ENCODE measurements at regions not wholly inside any gene's neighbourhood (a gene's known extent, or its start where the extent isn't known, plus 50 kb on each side); places are given as distances from the start of the nearest gene placed in this dataset.
A peak's percentile ranks its signal among the peaks of the same experiment; 100 is the strongest.

DNA sequence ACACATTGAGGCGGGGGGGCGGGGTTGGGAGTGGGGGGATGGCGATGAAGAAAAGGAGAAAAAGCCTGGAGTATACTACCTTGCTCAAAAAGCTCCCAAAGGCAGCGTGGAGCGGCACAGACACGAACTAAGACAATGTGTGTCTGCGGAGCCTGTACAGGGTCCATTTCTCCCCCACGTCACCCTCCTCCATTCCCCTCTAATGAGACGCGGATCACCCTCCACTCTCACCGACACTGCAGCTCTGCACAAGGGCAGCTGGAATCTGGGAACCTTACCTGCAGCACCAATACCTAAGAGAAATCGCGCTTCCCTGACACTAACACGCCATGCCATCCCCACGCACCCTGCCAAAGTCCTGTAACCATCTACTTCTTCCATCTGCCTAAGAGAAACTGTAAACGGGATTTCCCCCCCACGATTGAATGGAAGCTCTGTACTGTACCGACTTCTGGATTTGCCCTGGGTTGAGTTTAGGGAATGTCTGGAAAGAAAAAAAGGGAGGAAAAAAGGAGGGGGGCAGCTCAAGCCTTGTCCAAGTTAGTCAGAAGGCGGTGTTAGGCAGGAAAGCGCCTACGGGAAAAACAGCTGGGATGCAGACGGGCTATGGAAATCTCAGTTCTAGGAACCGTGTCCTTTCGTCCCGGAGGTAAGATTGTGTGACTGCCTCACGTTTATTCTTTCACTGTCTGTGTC, 125.7 kb upstream of the C11orf58 start:
- TF ChIP-seq TAF1 (IDR thresholded peaks at IDR 0.05; ENCODE audit: low read depth), result no peak
- TF ChIP-seq ZBTB7A (IDR thresholded peaks at IDR 0.05; ENCODE audit: low read depth), result no peak; the same call in 1 of the 2 replicates
- TF ChIP-seq TCF12 (IDR thresholded peaks at IDR 0.05; ENCODE audit: low read depth), result peak; percentile 4; the same call in 1 of the 2 replicates

DNA sequence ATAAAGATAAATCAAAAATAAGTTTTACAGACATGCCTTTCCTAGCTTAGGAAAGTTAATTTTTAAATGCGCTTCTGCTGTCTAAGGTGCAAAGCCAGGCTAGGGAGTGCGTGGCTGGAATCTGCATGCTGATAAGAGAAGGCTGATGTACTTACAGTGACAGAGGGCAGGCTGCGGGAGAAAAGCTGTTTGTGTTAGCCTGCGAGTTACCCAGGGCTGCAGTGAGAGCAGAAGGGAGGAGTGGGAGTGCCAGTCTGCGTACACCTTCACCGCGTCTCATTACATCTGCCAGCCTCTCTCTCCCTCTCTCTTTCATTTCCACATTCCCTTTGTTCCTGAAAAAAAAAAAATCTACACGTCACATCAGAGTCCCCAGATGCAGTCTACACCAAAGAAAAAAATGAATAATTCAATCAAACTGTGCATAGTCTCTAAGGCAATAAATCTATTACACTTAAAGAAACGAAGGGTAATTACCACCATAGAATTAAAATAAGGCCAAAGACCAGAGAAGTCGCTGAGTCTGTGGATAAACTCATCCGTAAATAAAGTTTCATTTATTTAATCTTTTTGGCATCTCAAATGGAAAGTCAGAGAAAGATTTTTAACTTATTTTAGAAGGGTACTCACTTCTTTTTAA, 126.4 kb upstream of the C11orf58 start:
- TF ChIP-seq EP300 (IDR thresholded peaks at IDR 0.05; ENCODE audit: borderline replicate concordance) (no peak), CEBPB (IDR thresholded peaks at IDR 0.05) (no peak), FOXM1 (IDR thresholded peaks at IDR 0.05; ENCODE audit: borderline replicate concordance, low read depth) (no peak), RAD21 (IDR thresholded peaks at IDR 0.05; ENCODE audit: low read depth) (no peak), TEAD4 (IDR thresholded peaks at IDR 0.05) (no peak), ZBTB7A (IDR thresholded peaks at IDR 0.05; ENCODE audit: low read depth) (no peak), CREB1 (IDR thresholded peaks at IDR 0.05; ENCODE audit: low read depth) (no peak)
- TF ChIP-seq, protein P1, sequence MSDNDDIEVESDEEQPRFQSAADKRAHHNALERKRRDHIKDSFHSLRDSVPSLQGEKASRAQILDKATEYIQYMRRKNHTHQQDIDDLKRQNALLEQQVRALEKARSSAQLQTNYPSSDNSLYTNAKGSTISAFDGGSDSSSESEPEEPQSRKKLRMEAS (IDR thresholded peaks at IDR 0.05), result no peak

DNA sequence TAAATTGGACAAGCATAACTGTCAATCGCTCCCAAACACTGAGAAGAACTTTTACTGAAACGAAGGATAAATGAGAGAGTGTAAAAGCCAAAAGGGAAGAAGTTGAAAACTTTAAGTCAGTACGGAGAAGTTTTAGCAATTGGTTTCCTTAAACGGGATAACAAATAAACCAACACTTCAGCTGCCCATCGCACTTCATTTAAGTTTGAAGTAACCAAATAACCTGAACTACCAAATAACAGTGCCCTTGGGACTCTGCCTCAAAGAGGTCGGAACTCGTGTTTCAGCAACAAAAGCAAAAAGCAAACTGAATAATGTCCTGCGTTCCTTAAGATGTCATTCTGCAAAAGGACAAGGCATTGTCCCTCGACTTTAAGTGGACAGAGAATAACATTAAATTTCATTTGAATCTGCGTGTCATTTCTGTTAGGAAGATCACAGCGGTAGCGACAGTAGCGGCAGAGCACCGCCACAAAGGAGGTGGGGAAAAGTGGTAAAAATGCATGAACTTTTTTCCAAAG, 127.0 kb upstream of the C11orf58 start:
- TF ChIP-seq TEAD4 (IDR thresholded peaks at IDR 0.05) (no peak), NFIC (IDR thresholded peaks at IDR 0.05) (no peak), RAD21 (IDR thresholded peaks at IDR 0.05; ENCODE audit: low read depth) (no peak), FOXM1 (IDR thresholded peaks at IDR 0.05; ENCODE audit: borderline replicate concordance, low read depth) (no peak), TAF1 (IDR thresholded peaks at IDR 0.05; ENCODE audit: low read depth) (no peak), YY1 (IDR thresholded peaks at IDR 0.05; ENCODE audit: low read depth) (no peak), CREB1 (IDR thresholded peaks at IDR 0.05; ENCODE audit: low read depth) (no peak), EP300 (IDR thresholded peaks at IDR 0.05; ENCODE audit: borderline replicate concordance) (no peak), EGR1 (IDR thresholded peaks at IDR 0.05) (no peak), ZBTB7A (IDR thresholded peaks at IDR 0.05; ENCODE audit: low read depth) (no peak), TCF12 (IDR thresholded peaks at IDR 0.05; ENCODE audit: low read depth) (no peak), CEBPB (IDR thresholded peaks at IDR 0.05) (no peak)
- TF ChIP-seq, protein P2, sequence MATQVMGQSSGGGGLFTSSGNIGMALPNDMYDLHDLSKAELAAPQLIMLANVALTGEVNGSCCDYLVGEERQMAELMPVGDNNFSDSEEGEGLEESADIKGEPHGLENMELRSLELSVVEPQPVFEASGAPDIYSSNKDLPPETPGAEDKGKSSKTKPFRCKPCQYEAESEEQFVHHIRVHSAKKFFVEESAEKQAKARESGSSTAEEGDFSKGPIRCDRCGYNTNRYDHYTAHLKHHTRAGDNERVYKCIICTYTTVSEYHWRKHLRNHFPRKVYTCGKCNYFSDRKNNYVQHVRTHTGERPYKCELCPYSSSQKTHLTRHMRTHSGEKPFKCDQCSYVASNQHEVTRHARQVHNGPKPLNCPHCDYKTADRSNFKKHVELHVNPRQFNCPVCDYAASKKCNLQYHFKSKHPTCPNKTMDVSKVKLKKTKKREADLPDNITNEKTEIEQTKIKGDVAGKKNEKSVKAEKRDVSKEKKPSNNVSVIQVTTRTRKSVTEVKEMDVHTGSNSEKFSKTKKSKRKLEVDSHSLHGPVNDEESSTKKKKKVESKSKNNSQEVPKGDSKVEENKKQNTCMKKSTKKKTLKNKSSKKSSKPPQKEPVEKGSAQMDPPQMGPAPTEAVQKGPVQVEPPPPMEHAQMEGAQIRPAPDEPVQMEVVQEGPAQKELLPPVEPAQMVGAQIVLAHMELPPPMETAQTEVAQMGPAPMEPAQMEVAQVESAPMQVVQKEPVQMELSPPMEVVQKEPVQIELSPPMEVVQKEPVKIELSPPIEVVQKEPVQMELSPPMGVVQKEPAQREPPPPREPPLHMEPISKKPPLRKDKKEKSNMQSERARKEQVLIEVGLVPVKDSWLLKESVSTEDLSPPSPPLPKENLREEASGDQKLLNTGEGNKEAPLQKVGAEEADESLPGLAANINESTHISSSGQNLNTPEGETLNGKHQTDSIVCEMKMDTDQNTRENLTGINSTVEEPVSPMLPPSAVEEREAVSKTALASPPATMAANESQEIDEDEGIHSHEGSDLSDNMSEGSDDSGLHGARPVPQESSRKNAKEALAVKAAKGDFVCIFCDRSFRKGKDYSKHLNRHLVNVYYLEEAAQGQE (IDR thresholded peaks at IDR 0.05; ENCODE audit: low read depth), result no peak
- TF ChIP-seq, protein P3, sequence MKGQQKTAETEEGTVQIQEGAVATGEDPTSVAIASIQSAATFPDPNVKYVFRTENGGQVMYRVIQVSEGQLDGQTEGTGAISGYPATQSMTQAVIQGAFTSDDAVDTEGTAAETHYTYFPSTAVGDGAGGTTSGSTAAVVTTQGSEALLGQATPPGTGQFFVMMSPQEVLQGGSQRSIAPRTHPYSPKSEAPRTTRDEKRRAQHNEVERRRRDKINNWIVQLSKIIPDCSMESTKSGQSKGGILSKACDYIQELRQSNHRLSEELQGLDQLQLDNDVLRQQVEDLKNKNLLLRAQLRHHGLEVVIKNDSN (IDR thresholded peaks at IDR 0.05), result no peak
- TF ChIP-seq, protein P1 (IDR thresholded peaks at IDR 0.05), result no peak

DNA sequence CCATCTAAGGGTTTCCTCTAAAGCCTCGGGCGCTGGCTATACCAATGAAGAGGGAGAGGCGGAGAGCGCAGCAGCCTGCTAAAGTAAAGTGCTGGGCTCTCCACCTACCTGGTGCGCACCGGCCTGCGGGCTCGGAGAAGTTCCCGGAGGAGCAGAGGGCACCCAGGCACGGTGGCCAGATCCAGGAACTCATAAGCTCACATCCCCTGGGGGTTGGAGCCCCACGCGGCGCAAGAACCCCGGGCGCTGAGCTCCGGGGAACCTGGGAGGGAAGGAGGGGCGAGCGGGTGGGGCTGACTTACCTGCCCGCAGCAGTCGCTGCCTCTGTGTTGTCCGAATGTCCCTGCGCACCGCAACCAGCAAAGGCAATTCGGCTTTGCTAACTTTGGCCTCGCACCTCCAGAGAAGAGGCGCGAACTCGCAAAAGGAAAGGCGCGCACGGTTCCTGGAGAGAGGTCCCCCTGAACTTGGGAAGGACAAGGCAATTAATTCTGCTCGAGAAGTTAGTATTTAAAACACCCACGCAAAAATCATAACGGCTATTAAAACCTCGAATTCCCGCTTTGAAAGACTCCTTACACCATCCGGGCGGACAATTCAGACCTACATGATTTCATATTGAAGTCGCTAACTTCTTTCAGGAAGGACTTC, 127.6 kb upstream of the C11orf58 start:
- TF ChIP-seq CEBPB (IDR thresholded peaks at IDR 0.05), result no peak
- TF ChIP-seq EP300 (IDR thresholded peaks at IDR 0.05; ENCODE audit: borderline replicate concordance), result no peak
- no peak for TF ChIP-seq YY1 (IDR thresholded peaks at IDR 0.05; ENCODE audit: low read depth)
- TF ChIP-seq TAF1 (IDR thresholded peaks at IDR 0.05; ENCODE audit: low read depth), result no peak
- no peak for TF ChIP-seq ZBTB7A (IDR thresholded peaks at IDR 0.05; ENCODE audit: low read depth)
- TF ChIP-seq, protein P3 (IDR thresholded peaks at IDR 0.05), result no peak
- no peak for TF ChIP-seq TEAD4 (IDR thresholded peaks at IDR 0.05)
- TF ChIP-seq CREB1 (IDR thresholded peaks at IDR 0.05; ENCODE audit: low read depth), result no peak

DNA sequence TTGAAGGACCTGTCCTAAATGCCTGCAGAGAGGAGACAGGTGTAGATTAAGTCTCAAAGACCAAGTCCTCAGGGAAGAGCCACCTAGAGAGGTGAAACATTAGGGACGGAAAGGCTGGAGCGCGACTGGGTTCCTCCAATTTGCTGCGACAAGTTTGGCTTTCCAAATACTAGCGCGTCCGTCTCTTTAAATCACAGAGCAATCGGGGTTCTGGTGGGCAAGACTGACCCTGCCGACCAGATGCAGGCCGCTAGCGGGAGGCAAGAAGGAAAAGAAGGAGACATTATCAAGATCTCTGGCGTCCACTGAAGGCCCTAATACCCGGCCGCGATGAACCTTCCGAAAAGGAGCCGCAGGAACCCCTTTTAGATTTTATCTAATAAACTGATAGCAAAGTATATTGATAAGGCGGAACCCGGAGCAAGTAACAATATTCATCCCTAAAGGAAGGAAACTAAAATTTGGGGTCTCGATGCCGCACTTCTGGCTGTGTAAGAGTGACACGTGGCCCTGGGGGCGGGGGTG, 128.2 kb upstream of the C11orf58 start:
- TF ChIP-seq, protein P3 (IDR thresholded peaks at IDR 0.05), result no peak
- TF ChIP-seq, protein P1 (IDR thresholded peaks at IDR 0.05), result no peak
- no peak for TF ChIP-seq YY1 (IDR thresholded peaks at IDR 0.05; ENCODE audit: low read depth)
- TF ChIP-seq TAF1 (IDR thresholded peaks at IDR 0.05; ENCODE audit: low read depth), result no peak
- no peak for TF ChIP-seq TCF12 (IDR thresholded peaks at IDR 0.05; ENCODE audit: low read depth)
- no peak for TF ChIP-seq EGR1 (IDR thresholded peaks at IDR 0.05)
- TF ChIP-seq FOXM1 (IDR thresholded peaks at IDR 0.05; ENCODE audit: borderline replicate concordance, low read depth), result no peak
- no peak for TF ChIP-seq CEBPB (IDR thresholded peaks at IDR 0.05)
- TF ChIP-seq EP300 (IDR thresholded peaks at IDR 0.05; ENCODE audit: borderline replicate concordance), result no peak

DNA sequence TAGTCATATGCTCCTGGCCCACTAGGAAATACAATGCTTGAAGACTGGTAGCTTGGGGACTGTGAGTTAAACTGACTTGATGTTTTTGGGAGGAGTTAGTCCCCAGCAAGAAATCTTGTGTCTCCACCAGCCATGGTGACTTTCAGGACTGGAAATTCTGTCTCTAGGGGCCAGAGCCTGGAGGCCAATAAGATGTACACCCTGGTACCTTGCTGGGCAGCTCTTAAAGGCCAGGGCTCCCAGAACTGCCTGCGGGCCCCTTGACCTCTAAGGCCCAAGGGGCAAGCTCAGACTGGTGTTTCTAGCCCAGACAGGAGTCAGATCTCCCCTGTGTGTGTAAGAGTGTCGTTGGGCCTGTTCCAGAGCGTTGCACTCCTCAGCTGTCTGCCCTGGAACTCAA, 128.7 kb upstream of the C11orf58 start:
- TF ChIP-seq EP300 (IDR thresholded peaks at IDR 0.05; ENCODE audit: borderline replicate concordance) (no peak), CREB1 (IDR thresholded peaks at IDR 0.05; ENCODE audit: low read depth) (no peak), ZBTB7A (IDR thresholded peaks at IDR 0.05; ENCODE audit: low read depth) (no peak), TAF1 (IDR thresholded peaks at IDR 0.05; ENCODE audit: low read depth) (no peak), EGR1 (IDR thresholded peaks at IDR 0.05) (no peak), FOXM1 (IDR thresholded peaks at IDR 0.05; ENCODE audit: borderline replicate concordance, low read depth) (no peak), RAD21 (IDR thresholded peaks at IDR 0.05; ENCODE audit: low read depth) (no peak), TCF12 (IDR thresholded peaks at IDR 0.05; ENCODE audit: low read depth) (no peak), TEAD4 (IDR thresholded peaks at IDR 0.05) (no peak), CEBPB (IDR thresholded peaks at IDR 0.05) (no peak), NFIC (IDR thresholded peaks at IDR 0.05) (no peak), YY1 (IDR thresholded peaks at IDR 0.05; ENCODE audit: low read depth) (no peak)
- TF ChIP-seq, protein P3 (IDR thresholded peaks at IDR 0.05), result no peak
- TF ChIP-seq, protein P2 (IDR thresholded peaks at IDR 0.05; ENCODE audit: low read depth), result no peak
- TF ChIP-seq, protein P1 (IDR thresholded peaks at IDR 0.05), result no peak

All from Ishikawa (cell line).